Ishikawa (cell line): ENCODE measurements at regions not wholly inside any gene's neighbourhood (a gene's known extent, or its start where the extent isn't known, plus 50 kb on each side); places are given as distances from the start of the nearest gene placed in this dataset.

Experiments used
- CEBPB ChIP-seq: IDR thresholded peaks from 2 replicates; pipeline ENCODE4 v1.6.1; 2012
- CREB1 ChIP-seq: IDR thresholded peaks from 2 replicates; pipeline ENCODE4 v1.6.1; 2012; ENCODE audit warnings: low read depth
- EGR1 ChIP-seq: IDR thresholded peaks from 2 replicates; pipeline ENCODE4 v1.6.1; 2012
- EP300 ChIP-seq: IDR thresholded peaks from 2 replicates; pipeline ENCODE4 v1.6.1; 2012; ENCODE audit warnings: borderline replicate concordance
- FOXM1 ChIP-seq: IDR thresholded peaks from 2 replicates; pipeline ENCODE4 v1.6.1; 2012; ENCODE audit warnings: low read depth, borderline replicate concordance
- MAX ChIP-seq: IDR thresholded peaks from 2 replicates; pipeline ENCODE4 v1.6.1; 2012
- NFIC ChIP-seq: IDR thresholded peaks from 2 replicates; pipeline ENCODE4 v1.6.1; 2012
- RAD21 ChIP-seq: IDR thresholded peaks from 2 replicates; pipeline ENCODE4 v1.6.1; 2012; ENCODE audit warnings: low read depth
- REST ChIP-seq: IDR thresholded peaks from 2 replicates; pipeline ENCODE4 v1.6.1; 2012; ENCODE audit warnings: low read depth, mild to moderate bottlenecking
- TAF1 ChIP-seq: IDR thresholded peaks from 2 replicates; pipeline ENCODE4 v1.6.1; 2012; ENCODE audit warnings: low read depth, mild to moderate bottlenecking
- TCF12 ChIP-seq: IDR thresholded peaks from 2 replicates; pipeline ENCODE4 v1.6.1; 2012; ENCODE audit warnings: low read depth
- TEAD4 ChIP-seq: IDR thresholded peaks from 2 replicates; pipeline ENCODE4 v1.6.1; 2012
- USF1 ChIP-seq: IDR thresholded peaks from 2 replicates; pipeline ENCODE4 v1.6.1; 2012
- YY1 ChIP-seq: IDR thresholded peaks from 2 replicates; pipeline ENCODE4 v1.6.1; 2012; ENCODE audit warnings: low read depth
- ZBTB7A ChIP-seq: IDR thresholded peaks from 2 replicates; pipeline ENCODE4 v1.6.1; 2012; ENCODE audit warnings: low read depth

DNA sequence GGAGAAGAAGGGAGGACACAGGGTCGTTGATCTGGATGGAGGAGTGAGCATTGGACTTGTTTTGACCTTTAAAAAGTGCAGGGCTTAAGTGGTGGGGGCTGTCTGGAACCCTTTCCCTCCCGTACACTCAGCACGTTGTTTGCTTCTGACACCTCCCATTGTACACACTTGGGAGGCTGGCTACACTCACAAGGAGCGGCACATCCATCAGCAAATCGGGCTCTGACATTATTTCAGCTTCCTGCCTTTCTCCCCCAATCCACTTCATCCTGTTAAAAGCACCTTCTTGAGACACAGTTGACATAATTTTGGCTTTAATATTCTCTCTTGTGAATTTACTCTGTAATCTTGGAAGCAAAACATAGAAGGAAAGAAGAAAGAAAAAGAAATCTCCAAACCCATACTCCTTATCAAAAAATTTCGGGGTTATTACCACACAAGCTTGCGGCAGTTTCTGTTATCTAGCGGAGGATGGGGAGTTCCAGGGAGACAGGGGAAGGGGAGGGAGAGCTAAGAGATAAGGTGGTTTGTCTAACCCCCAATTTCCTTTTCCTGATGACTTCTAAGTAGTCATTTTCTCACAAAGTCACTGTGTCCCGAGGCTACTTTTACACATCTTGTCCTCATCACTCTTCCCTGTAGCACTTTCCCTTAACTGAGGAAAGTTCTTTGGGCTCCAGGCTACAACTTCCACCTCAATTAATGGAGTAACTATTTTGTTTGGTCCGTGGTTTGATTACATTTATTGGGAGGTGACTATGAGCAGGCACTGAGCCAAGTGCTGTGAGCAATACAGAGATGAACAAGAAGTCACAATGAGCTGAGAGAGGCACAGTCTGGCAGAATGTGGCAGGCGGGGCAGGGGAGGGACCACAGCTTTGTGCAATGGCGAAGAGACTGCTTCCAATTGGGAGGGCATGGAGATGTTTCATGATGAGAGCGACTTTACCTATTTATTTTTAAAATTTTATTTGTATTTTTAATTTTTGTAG, 240.1 kb upstream of the MEX3C start:
- TF ChIP-seq EGR1 (no peak), CEBPB (no peak), REST (no peak), USF1 (no peak), YY1 (no peak), TAF1 (no peak), CREB1 (no peak), ZBTB7A (no peak), EP300 (no peak), TEAD4 (no peak), TCF12 (no peak), FOXM1 (no peak), RAD21 (no peak), MAX (no peak), NFIC (no peak)

DNA sequence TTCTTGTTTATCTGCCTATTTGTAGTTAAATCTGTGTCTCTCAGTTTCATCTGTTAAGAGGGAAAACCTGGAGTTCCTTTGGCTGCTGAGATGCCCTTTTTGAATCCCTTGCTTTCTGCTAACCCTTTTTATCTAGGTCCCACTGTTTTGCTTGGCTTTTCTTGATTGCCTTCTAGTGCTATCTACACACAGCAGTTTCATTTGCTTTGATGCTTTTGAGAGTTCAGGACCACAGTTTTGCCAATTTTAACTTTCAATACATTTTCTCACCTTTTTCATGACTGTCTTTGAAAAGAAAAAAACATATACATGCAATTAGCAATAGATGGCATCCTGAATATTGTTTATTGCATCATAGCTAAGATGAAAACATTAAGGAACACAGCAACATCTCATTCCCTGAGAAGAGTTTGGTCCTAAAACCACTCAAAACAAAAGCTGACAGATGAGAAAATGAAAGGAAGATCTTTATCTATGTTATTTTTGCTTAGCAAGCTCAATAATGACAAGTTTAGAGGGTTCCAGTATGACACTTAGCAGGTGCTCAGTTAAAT, 241.4 kb upstream of the MEX3C start:
- TF ChIP-seq TCF12, result no peak
- TF ChIP-seq CEBPB, result no peak
- TF ChIP-seq ZBTB7A, result no peak
- TF ChIP-seq CREB1, result no peak
- no peak for TF ChIP-seq USF1
- TF ChIP-seq EP300, result no peak

GRCh38 chr18:51442012-51442411, 244.5 kb upstream of the MEX3C start:
- TF ChIP-seq USF1, result no peak
- TF ChIP-seq CEBPB, result no peak
- TF ChIP-seq YY1, result no peak
- TF ChIP-seq TEAD4, result no peak

DNA sequence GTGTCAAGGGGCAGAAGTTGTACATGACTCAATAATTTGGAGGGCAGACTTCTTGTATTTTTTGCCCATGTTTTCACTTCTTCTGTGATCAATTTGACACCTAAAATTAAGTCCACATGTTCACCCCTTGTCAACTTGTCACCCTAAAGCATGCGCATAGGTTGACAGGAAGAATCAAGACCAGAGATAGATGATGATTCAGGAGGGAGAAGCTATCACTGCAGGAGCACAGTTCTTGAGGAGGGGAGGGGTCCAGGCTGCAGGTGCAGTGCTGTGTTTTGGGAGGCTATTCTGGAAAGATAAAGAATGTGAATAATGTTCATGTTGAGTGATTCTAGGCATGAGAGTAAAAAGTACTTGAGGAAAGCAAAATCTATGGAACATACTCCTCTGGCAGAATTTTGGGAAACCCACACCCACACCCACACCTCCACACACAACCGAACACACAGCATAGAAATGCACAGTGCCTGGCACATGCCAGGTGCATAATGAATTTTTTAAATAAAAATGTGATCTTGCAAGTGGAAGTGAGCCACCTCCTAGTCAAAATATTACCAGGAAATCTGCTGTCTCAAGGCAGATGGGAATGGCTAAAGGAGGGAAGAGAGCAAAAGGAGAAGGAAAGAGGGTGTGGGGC, 249.2 kb upstream of the MEX3C start:
- TF ChIP-seq USF1 (no peak), MAX (no peak), TCF12 (no peak), EGR1 (no peak), TEAD4 (no peak), REST (no peak)
